GM12878 (cell line): ENCODE measurements at regions not wholly inside any gene's neighbourhood (a gene's known extent, or its start where the extent isn't known, plus 50 kb on each side); places are given as distances from the start of the nearest gene placed in this dataset.

Source experiments
- BRCA1 ChIP-seq: IDR thresholded peaks from 2 replicates; pipeline ENCODE4 v1.6.1; 2011; ENCODE audit warnings: low read depth, low read length, improper control_type of control experiment
- CEBPB ChIP-seq, 2 experiments: fragments of 150-350 bp in 1 of 2; IDR thresholded peaks; 2 replicates each; pipeline ENCODE4 v1.6.1; 2012 to 2014; ENCODE audit warnings: low read depth in 2 of 2, low read length in 2 of 2, borderline replicate concordance in 1 of 2, inconsistent platforms in 1 of 2
- CTCF ChIP-seq, 3 experiments: IDR thresholded peaks in 2 of 3; conservative IDR thresholded peaks in 1 of 3; 2 replicates each; pipeline ENCODE4 v1.5.1; 2011; ENCODE audit warnings: low read depth in 3 of 3, low read length in 3 of 3, mild to moderate bottlenecking in 3 of 3, control low read depth in 2 of 3, moderate library complexity in 2 of 3, inconsistent platforms in 1 of 3, mixed read lengths in 1 of 3; ENCODE audit not compliant: control insufficient read depth in 2 of 3, insufficient read depth in 1 of 3; ENCODE audit errors: extremely low read depth in 1 of 3
- ETV6 ChIP-seq, 2 experiments: fragments of 450-650 bp in 1 of 2; IDR thresholded peaks in 1 of 2; conservative IDR thresholded peaks in 1 of 2; 2 replicates each; pipeline ENCODE4 v1.6.1; 2014; ENCODE audit warnings: antibody characterized with exemption in 1 of 2, borderline replicate concordance in 1 of 2, low read depth in 1 of 2, mild to moderate bottlenecking in 1 of 2, moderate library complexity in 1 of 2
- EZH2 ChIP-seq: IDR thresholded peaks from 2 replicates; pipeline ENCODE4 v1.6.1; 2012; ENCODE audit warnings: low read depth, mild to moderate bottlenecking, control low read depth, inconsistent platforms, low read length, borderline replicate concordance; ENCODE audit not compliant: control insufficient read depth
- NFIC ChIP-seq: IDR thresholded peaks from 2 replicates; pipeline ENCODE4 v1.6.1; 2012; ENCODE audit warnings: low read depth, mild to moderate bottlenecking, inconsistent platforms, low read length, moderate library complexity
- NFYA ChIP-seq: IDR thresholded peaks from 2 replicates; pipeline ENCODE4 v1.6.1; 2011; ENCODE audit warnings: low read depth, mild to moderate bottlenecking, low read length, improper control_type of control experiment, borderline replicate concordance
- RFX5 ChIP-seq: IDR thresholded peaks from 2 replicates; pipeline ENCODE4 v1.6.1; 2011; ENCODE audit warnings: low read depth, low read length, improper control_type of control experiment
- SMAD5 ChIP-seq: IDR thresholded peaks from 2 replicates; pipeline ENCODE4 v1.6.1; 2016; ENCODE audit warnings: antibody characterized with exemption, low read depth
- SMC3 ChIP-seq: IDR thresholded peaks from 2 replicates; pipeline ENCODE4 v1.6.1; 2011; ENCODE audit warnings: low read length, improper control_type of control experiment, borderline replicate concordance
- SRF ChIP-seq, 2 experiments: IDR thresholded peaks; 2 replicates each; pipeline ENCODE4 v1.6.1; 2011; ENCODE audit warnings: low read depth in 2 of 2, low read length in 2 of 2, mild to moderate bottlenecking in 1 of 2, moderate library complexity in 1 of 2
- SUPT20H ChIP-seq: IDR thresholded peaks from 2 replicates; pipeline ENCODE4 v1.6.1; 2011; ENCODE audit warnings: low read depth, mild to moderate bottlenecking, low read length, moderate library complexity, borderline replicate concordance; ENCODE audit not compliant: control insufficient read depth

- TF ChIP-seq CEBPB (IDR thresholded peaks at IDR 0.05; ENCODE audit: borderline replicate concordance in 1 of 2, low read depth in 2 of 2, low read length in 2 of 2) (no peak), SRF (IDR thresholded peaks at IDR 0.05; ENCODE audit: low read depth in 2 of 2, low read length in 2 of 2) (no peak), ETV6 (conservative IDR thresholded peaks at IDR 0.05 in 1 of 2, IDR thresholded peaks at IDR 0.05 in 1 of 2; ENCODE audit: borderline replicate concordance in 1 of 2, low read depth in 1 of 2) (no peak), SMAD5 (no peak), EZH2 (no peak), NFYA (no peak), RFX5 (no peak), CTCF (IDR thresholded peaks at IDR 0.05 in 2 of 3, conservative IDR thresholded peaks at IDR 0.05 in 1 of 3; ENCODE audit: control insufficient read depth in 2 of 3, extremely low read depth in 1 of 3, insufficient read depth in 1 of 3, low read depth in 3 of 3, low read length in 3 of 3) (no peak), NFIC (no peak), SMC3 (no peak), BRCA1 (no peak), SUPT20H (no peak)
These were observed 144.3 kb upstream of the DGKB start for GRCh38 chr7:15046861-15047260.
